ENCODE measurements at regions not wholly inside any gene's neighbourhood (a gene's known extent, or its start where the extent isn't known, plus 50 kb on each side); places are given as distances from the start of the nearest gene placed in this dataset.

DNA sequence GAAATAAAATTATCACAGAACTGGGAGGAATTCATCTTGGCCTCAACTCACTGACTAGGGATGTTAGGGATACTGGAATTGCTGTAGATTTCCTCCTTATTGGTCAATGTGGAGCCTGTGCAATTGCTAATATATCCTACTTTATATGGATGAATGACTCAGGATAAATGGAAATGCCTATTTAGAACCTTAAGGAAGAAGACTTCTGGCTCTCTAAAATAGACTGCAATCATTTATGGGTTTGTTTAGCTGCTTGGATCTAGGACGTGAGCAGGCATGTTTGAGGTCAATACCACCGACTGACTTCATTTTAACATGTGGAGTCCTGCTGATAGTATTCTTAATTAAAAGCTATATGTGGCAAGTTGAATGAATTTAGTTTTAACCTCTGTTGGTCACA, 1040.1 kb upstream of the LRRN3 start (continued):
- TF ChIP-seq, protein P1, sequence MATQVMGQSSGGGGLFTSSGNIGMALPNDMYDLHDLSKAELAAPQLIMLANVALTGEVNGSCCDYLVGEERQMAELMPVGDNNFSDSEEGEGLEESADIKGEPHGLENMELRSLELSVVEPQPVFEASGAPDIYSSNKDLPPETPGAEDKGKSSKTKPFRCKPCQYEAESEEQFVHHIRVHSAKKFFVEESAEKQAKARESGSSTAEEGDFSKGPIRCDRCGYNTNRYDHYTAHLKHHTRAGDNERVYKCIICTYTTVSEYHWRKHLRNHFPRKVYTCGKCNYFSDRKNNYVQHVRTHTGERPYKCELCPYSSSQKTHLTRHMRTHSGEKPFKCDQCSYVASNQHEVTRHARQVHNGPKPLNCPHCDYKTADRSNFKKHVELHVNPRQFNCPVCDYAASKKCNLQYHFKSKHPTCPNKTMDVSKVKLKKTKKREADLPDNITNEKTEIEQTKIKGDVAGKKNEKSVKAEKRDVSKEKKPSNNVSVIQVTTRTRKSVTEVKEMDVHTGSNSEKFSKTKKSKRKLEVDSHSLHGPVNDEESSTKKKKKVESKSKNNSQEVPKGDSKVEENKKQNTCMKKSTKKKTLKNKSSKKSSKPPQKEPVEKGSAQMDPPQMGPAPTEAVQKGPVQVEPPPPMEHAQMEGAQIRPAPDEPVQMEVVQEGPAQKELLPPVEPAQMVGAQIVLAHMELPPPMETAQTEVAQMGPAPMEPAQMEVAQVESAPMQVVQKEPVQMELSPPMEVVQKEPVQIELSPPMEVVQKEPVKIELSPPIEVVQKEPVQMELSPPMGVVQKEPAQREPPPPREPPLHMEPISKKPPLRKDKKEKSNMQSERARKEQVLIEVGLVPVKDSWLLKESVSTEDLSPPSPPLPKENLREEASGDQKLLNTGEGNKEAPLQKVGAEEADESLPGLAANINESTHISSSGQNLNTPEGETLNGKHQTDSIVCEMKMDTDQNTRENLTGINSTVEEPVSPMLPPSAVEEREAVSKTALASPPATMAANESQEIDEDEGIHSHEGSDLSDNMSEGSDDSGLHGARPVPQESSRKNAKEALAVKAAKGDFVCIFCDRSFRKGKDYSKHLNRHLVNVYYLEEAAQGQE (IDR thresholded peaks at IDR 0.05): no peak
- no peak for TF ChIP-seq RAD21 (IDR thresholded peaks at IDR 0.05)
- TF ChIP-seq, protein P2, sequence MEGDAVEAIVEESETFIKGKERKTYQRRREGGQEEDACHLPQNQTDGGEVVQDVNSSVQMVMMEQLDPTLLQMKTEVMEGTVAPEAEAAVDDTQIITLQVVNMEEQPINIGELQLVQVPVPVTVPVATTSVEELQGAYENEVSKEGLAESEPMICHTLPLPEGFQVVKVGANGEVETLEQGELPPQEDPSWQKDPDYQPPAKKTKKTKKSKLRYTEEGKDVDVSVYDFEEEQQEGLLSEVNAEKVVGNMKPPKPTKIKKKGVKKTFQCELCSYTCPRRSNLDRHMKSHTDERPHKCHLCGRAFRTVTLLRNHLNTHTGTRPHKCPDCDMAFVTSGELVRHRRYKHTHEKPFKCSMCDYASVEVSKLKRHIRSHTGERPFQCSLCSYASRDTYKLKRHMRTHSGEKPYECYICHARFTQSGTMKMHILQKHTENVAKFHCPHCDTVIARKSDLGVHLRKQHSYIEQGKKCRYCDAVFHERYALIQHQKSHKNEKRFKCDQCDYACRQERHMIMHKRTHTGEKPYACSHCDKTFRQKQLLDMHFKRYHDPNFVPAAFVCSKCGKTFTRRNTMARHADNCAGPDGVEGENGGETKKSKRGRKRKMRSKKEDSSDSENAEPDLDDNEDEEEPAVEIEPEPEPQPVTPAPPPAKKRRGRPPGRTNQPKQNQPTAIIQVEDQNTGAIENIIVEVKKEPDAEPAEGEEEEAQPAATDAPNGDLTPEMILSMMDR (IDR thresholded peaks at IDR 0.05; ENCODE audit: low read depth, low read length, missing input control): no peak
- TF ChIP-seq FOXA2 (IDR thresholded peaks at IDR 0.05): no peak

DNA sequence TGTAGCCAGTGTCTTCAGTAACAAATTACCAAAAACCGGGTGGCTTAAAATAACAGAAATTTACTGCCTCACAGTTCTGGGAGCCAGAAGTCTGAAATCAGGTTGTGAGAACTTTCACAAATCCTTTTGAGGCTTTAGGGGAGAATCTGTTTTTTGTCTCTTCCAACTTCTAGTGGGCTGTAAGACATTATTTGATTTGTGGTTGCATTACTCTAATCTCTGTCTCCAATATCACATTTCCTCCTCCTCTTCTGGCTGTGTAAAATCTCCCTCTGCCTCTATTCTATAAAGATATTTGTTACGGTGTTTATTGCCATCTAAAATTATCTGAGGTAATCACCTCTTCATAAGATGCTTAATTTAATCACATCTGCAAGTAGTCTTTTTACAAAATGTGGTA, 1039.6 kb upstream of the LRRN3 start:
- 64% methylated on average over 2 of the region's 2 CpGs for WGBS
- TF ChIP-seq, protein P3, sequence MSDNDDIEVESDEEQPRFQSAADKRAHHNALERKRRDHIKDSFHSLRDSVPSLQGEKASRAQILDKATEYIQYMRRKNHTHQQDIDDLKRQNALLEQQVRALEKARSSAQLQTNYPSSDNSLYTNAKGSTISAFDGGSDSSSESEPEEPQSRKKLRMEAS (IDR thresholded peaks at IDR 0.05): no peak
- TF ChIP-seq, protein P2 (IDR thresholded peaks at IDR 0.05; ENCODE audit: low read depth, low read length, missing input control): no peak
- TF ChIP-seq JUND (IDR thresholded peaks at IDR 0.05) (no peak), RAD21 (IDR thresholded peaks at IDR 0.05) (no peak), GABPA (IDR thresholded peaks at IDR 0.05 in 1 of 2, conservative IDR thresholded peaks at IDR 0.05 in 1 of 2) (no peak), HNF4A (conservative IDR thresholded peaks at IDR 0.05) (no peak), EGR1 (IDR thresholded peaks at IDR 0.05; ENCODE audit: low read depth in 2 of 2) (no peak), YY1 (IDR thresholded peaks at IDR 0.05) (no peak), FOXA2 (IDR thresholded peaks at IDR 0.05) (no peak), TAF1 (conservative IDR thresholded peaks at IDR 0.05) (no peak), NR2F2 (IDR thresholded peaks at IDR 0.05) (no peak), FOXA1 (IDR thresholded peaks at IDR 0.05) (no peak), RXRA (IDR thresholded peaks at IDR 0.05) (no peak), SP1 (IDR thresholded peaks at IDR 0.05) (no peak), HNF4G (IDR thresholded peaks at IDR 0.05) (no peak)
- TF ChIP-seq, protein P1 (IDR thresholded peaks at IDR 0.05): no peak
- TF ChIP-seq, protein P4, sequence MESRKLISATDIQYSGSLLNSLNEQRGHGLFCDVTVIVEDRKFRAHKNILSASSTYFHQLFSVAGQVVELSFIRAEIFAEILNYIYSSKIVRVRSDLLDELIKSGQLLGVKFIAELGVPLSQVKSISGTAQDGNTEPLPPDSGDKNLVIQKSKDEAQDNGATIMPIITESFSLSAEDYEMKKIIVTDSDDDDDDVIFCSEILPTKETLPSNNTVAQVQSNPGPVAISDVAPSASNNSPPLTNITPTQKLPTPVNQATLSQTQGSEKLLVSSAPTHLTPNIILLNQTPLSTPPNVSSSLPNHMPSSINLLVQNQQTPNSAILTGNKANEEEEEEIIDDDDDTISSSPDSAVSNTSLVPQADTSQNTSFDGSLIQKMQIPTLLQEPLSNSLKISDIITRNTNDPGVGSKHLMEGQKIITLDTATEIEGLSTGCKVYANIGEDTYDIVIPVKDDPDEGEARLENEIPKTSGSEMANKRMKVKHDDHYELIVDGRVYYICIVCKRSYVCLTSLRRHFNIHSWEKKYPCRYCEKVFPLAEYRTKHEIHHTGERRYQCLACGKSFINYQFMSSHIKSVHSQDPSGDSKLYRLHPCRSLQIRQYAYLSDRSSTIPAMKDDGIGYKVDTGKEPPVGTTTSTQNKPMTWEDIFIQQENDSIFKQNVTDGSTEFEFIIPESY (IDR thresholded peaks at IDR 0.05): no peak
- TF ChIP-seq, protein P5, sequence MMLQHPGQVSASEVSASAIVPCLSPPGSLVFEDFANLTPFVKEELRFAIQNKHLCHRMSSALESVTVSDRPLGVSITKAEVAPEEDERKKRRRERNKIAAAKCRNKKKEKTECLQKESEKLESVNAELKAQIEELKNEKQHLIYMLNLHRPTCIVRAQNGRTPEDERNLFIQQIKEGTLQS (IDR thresholded peaks at IDR 0.05): no peak

More for the DNA sequence above, 1039.6 kb upstream of the LRRN3 start:
- H3K36me3 ChIP-seq (ENCODE audit: control insufficient read depth in 4 of 4, insufficient read depth in 3 of 4, low read depth in 1 of 4, low read length in 3 of 4): no peaks in the 10 kb centered on the region
- no peak overlapping the region for H3K27ac ChIP-seq (ENCODE audit: low read depth in 1 of 2, low read length in 2 of 2)
- H3K9ac ChIP-seq (ENCODE audit: low read depth in 1 of 2, low read length in 2 of 2): no peak overlapping the region
- H3K9me3 ChIP-seq (ENCODE audit: control insufficient read depth in 4 of 4, low read length in 3 of 4): peaks cover 0 to 4% (median 0%) of the 10 kb centered on the region in 4 donors
- DNase-seq (ENCODE audit: low spot score): no peak
- H3K4me3 ChIP-seq (ENCODE audit: low read depth in 1 of 3, low read length in 3 of 3): no peak overlapping the region
- no peaks in the 10 kb centered on the region for H3K4me1 ChIP-seq (ENCODE audit: control insufficient read depth in 4 of 4, insufficient read depth in 4 of 4, low read length in 3 of 4)
- H3K27me3 ChIP-seq (ENCODE audit: control insufficient read depth in 4 of 4, insufficient read depth in 4 of 4, low read length in 3 of 4): no peaks in the 10 kb centered on the region

All from liver (tissue), 8 donors.